ENCODE measurements at regions not wholly inside any gene's neighbourhood (a gene's known extent, or its start where the extent isn't known, plus 50 kb on each side); places are given as distances from the start of the nearest gene placed in this dataset.

DNA sequence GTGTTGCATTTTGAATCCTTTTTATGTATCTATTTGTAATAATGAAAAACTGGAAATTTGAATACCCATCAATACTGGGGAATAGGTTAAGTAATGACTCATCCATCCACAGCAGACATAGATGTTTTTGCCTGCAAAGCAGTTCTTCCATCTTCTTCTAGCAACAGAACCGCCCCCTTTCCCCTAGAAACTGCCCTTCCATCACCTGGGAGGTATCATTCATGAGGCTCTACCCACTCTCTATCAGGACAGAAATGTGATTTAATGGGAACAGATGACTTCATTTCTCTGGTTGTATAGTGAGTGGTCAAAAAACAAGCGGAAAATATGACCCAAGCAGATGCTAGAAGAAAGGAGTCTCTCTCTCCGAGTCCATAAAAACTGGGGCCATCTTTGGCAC is 532.8 kb downstream of the UQCRFS1 start:
- no peaks in the 10 kb centered on the region for H3K4me1 ChIP-seq (ENCODE audit: insufficient read depth, low read length)
- H3K9me3 ChIP-seq (ENCODE audit: low read length) = no peaks in the 10 kb centered on the region
- H3K36me3 ChIP-seq (ENCODE audit: insufficient read depth, low read length) = no peaks in the 10 kb centered on the region
- H3K4me3 ChIP-seq (ENCODE audit: low read length) = no peak overlapping the region
- no peaks in the 10 kb centered on the region for H3K27me3 ChIP-seq (ENCODE audit: insufficient read depth, low read length)
- no peak overlapping the region for H2AFZ ChIP-seq (ENCODE audit: low read depth, low read length)

DNA sequence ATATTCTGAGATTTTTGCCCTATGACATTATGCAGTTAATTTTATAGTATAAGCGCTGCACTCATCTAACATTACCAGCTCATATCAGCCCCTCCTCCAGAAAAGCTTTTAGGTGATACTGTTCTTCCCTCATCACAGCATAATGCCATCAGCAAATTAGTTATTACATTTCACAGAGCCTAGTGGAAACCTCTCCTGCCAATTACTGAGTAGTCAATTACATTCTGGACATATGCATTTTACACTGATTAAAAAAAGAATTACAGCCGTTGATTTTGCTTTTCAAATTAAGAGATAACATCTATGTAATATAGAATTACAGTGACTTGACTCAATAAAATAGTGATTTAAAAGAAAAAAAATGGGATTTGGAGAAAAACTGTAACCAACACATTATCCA is 542.1 kb downstream of the UQCRFS1 start:
- Histone ChIP-seq H2AFZ (ENCODE audit: low read depth, low read length) (no peak overlapping the region), H3K36me3 (ENCODE audit: insufficient read depth, low read length) (no peaks in the 10 kb centered on the region), H3K27me3 (ENCODE audit: insufficient read depth, low read length) (no peaks in the 10 kb centered on the region), H3K4me3 (ENCODE audit: low read length) (no peak overlapping the region), H3K4me1 (ENCODE audit: insufficient read depth, low read length) (no peaks in the 10 kb centered on the region), H3K9me3 (ENCODE audit: low read length) (no peaks in the 10 kb centered on the region)

DNA sequence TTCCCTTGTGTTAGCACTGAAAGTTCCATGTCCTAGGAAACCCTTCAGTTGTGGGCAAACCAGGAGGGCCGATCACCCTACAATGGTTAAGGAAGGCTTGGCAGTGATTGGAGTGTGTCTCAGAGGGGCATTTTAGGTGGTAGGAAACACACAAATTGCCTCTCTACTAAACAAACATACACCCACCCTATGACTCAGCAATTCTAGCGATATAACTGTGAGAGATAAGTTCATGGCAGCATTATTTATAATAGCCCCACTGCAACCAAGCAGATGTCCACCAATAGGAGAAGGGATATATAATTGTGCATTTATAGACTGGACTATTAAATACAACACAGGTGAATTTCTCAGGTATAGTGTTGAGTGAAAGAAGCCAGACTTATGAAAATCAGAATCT is 543.1 kb downstream of the UQCRFS1 start:
- no peaks in the 10 kb centered on the region for H3K27me3 ChIP-seq (ENCODE audit: insufficient read depth, low read length)
- no peak overlapping the region for H2AFZ ChIP-seq (ENCODE audit: low read depth, low read length)
- no peaks in the 10 kb centered on the region for H3K9me3 ChIP-seq (ENCODE audit: low read length)
- H3K36me3 ChIP-seq (ENCODE audit: insufficient read depth, low read length) = no peaks in the 10 kb centered on the region
- no peaks in the 10 kb centered on the region for H3K4me1 ChIP-seq (ENCODE audit: insufficient read depth, low read length)
- H3K4me3 ChIP-seq (ENCODE audit: low read length) = no peak overlapping the region

DNA sequence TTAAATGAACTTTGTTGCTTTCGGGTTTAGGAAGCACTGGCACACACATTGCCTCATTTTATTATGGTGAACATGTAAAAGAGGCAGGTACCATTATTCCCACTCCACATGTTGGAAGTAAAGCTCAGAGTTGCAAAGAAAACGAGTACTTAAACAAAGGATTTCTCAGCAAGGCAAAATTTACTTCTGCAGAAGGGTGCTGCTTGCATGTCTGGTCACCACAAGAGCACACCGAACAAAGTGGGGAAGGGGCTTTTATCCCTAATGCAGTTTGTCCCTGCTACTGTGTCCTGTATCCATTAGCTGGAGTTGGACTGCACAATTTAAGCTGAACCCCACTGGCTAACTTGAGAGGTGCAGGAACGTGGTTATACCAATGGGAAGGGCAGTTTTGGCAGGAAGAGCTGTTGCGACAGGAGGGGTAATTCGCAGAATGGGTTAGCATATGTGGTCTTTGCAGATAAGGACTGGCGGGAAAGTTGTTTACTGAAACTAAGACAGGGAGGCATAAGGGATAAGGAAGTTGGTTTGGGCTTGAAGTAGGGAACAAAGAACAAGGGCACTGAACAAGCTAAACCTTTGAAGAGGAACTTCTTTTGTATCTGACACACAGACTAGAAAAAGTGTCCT is 545.5 kb downstream of the UQCRFS1 start:
- no peak overlapping the region for H3K4me3 ChIP-seq (ENCODE audit: low read length)
- no peaks in the 10 kb centered on the region for H3K27me3 ChIP-seq (ENCODE audit: insufficient read depth, low read length)
- no peaks in the 10 kb centered on the region for H3K9me3 ChIP-seq (ENCODE audit: low read length)
- no peaks in the 10 kb centered on the region for H3K36me3 ChIP-seq (ENCODE audit: insufficient read depth, low read length)
- no peaks in the 10 kb centered on the region for H3K4me1 ChIP-seq (ENCODE audit: insufficient read depth, low read length)
- no peak overlapping the region for H2AFZ ChIP-seq (ENCODE audit: low read depth, low read length)

DNA sequence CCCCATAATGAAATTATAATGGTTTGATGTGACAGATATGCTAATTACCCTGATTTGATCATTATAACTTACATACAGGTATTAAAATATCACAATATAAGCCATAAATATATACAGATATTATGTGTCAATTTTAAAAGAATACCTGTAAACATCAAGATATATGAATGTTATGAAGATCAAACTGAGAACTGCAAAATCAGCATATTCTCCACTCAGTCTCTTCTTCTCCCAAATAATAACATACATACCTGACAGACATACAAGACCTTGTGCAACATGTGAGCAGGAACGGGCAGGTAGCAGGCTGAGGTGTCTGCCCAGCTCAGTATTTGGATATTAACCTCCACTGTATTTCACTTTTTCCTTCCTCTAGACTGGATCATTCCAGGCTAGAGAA is 547.2 kb downstream of the UQCRFS1 start:
- H3K36me3 ChIP-seq (ENCODE audit: insufficient read depth, low read length) = no peaks in the 10 kb centered on the region
- H3K9me3 ChIP-seq (ENCODE audit: low read length) = no peaks in the 10 kb centered on the region
- H3K27me3 ChIP-seq (ENCODE audit: insufficient read depth, low read length) = no peaks in the 10 kb centered on the region
- H3K4me1 ChIP-seq (ENCODE audit: insufficient read depth, low read length) = no peaks in the 10 kb centered on the region
- no peak overlapping the region for H3K4me3 ChIP-seq (ENCODE audit: low read length)
- H2AFZ ChIP-seq (ENCODE audit: low read depth, low read length) = no peak overlapping the region

DNA sequence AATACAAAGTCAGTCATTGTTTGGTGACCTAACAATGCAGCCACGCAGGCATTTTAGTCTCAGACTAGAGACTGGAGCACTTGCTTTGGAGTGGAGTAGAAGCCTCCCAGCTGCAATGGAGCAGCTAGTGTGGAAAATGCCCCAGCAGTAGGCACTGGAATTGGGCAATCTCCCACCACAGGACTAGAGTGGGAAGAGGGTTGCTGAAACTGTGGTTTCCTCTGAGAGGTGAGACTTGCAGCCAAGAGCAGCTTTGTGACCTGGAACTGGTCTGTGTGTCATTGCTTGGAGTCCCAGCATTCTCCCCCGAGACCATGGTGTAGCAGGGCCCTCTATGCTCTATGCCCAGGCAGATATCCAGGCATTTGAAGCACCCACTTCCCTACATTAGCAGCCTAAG is 556.3 kb downstream of the UQCRFS1 start:
- no peak overlapping the region for H3K4me3 ChIP-seq (ENCODE audit: low read length)
- no peaks in the 10 kb centered on the region for H3K36me3 ChIP-seq (ENCODE audit: insufficient read depth, low read length)
- no peaks in the 10 kb centered on the region for H3K9me3 ChIP-seq (ENCODE audit: low read length)

DNA sequence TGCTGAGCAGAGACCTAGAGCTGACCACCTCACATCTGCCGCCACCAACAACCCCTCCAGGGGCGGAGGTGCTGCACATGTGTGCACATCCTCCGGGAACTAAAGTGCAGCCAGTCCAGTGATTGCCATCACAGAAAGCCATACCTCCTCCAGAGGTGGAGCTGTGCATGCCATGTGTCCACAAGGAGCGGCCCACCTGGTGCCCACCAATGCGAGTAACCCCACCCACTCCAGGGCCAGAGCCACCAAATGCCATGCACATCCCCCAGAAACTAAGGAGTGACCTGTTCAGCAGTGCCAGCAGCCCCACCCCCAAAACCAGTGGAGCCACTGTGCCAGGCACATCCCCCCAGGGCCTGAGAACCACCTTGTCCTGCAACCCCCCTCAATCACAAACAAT is 557.9 kb downstream of the UQCRFS1 start:
- Histone ChIP-seq H2AFZ (ENCODE audit: low read depth, low read length) (no peak overlapping the region), H3K4me3 (ENCODE audit: low read length) (no peak overlapping the region), H3K9me3 (ENCODE audit: low read length) (no peaks in the 10 kb centered on the region)

More for the DNA sequence above, 556.3 kb downstream of the UQCRFS1 start:
- Histone ChIP-seq H2AFZ (ENCODE audit: low read depth, low read length) (no peak overlapping the region), H3K27me3 (ENCODE audit: insufficient read depth, low read length) (no peaks in the 10 kb centered on the region), H3K4me1 (ENCODE audit: insufficient read depth, low read length) (no peaks in the 10 kb centered on the region)

DNA sequence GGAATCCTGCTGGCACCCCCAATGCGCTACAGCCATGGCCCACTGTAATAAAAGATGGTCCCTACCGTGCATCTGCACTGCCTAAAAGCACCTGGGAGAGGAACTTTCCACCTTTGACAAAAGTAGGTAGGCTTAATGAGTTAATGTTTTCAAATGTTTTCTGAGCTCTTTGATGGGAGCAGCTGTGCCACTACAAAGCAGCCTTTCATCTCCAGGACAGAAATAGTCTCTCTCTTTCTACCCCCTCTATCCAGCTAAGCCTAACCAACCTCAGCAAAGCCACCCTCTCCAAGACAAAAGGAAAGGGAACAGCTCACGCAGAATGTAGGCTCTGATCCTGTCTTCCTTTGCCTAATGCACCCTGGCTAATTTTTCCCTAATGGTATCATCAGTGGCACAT is 560.2 kb downstream of the UQCRFS1 start:
- H3K4me1 ChIP-seq (ENCODE audit: insufficient read depth, low read length) = no peaks in the 10 kb centered on the region
- no peak overlapping the region for H2AFZ ChIP-seq (ENCODE audit: low read depth, low read length)
- no peaks in the 10 kb centered on the region for H3K9me3 ChIP-seq (ENCODE audit: low read length)
- H3K27me3 ChIP-seq (ENCODE audit: insufficient read depth, low read length) = no peaks in the 10 kb centered on the region
- H3K36me3 ChIP-seq (ENCODE audit: insufficient read depth, low read length) = no peaks in the 10 kb centered on the region
- H3K4me3 ChIP-seq (ENCODE audit: low read length) = no peak overlapping the region

More for the DNA sequence above, 557.9 kb downstream of the UQCRFS1 start:
- Histone ChIP-seq H3K4me1 (ENCODE audit: insufficient read depth, low read length) (no peaks in the 10 kb centered on the region), H3K27me3 (ENCODE audit: insufficient read depth, low read length) (no peaks in the 10 kb centered on the region), H3K36me3 (ENCODE audit: insufficient read depth, low read length) (no peaks in the 10 kb centered on the region)

DNA sequence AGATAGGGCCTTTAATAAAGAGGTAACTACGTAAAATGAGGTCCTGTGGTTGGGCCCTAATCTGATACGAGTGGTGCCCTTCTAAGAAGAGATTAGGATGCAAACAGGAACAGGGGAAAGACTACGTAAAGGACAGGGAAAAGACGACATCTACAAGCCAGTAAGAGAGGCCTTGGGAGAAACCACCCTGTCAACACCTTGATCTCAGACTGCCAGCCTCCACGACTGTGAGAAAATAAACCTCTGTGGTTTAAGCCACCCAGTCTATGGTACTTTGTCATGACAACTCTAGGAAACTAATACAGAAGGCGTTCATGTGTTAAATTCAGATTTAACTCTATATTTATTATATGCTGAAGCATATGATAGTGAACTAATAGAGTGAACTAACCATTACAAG is 566.3 kb downstream of the UQCRFS1 start:
- no peaks in the 10 kb centered on the region for H3K4me1 ChIP-seq (ENCODE audit: insufficient read depth, low read length)
- H3K9me3 ChIP-seq (ENCODE audit: low read length) = no peaks in the 10 kb centered on the region
- no peaks in the 10 kb centered on the region for H3K36me3 ChIP-seq (ENCODE audit: insufficient read depth, low read length)
- H3K27me3 ChIP-seq (ENCODE audit: insufficient read depth, low read length) = no peaks in the 10 kb centered on the region
- H3K4me3 ChIP-seq (ENCODE audit: low read length) = no peak overlapping the region
- H2AFZ ChIP-seq (ENCODE audit: low read depth, low read length) = no peak overlapping the region

DNA sequence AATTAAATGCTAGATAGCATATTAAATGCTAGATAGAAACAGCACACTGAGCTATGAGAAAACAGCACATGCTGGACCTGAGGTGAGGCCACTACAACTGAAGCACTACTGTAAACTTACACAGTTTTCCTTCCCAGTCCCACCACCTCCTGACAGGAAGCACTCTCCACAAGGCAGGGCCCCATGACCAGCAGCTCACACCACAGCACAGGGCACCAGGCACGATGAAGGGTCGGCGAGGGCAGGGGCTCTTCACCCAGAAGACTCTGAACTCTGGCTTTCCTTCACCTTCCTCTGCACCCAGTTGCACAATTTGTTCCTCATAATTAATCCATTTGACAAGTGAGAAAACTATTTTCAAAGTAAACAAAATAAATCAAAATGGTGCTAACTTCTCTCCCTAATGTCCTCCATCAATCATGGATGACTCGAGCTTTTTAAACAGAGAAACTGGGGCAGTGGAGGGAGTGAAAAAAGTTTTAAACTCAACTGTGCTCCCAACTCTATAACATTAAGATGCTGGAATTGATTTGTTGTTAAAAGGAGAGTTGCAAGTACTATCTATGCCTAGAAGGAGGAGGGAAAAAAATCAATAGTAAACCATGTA is 568.7 kb downstream of the UQCRFS1 start:
- no peaks in the 10 kb centered on the region for H3K9me3 ChIP-seq (ENCODE audit: low read length)
- H3K36me3 ChIP-seq (ENCODE audit: insufficient read depth, low read length) = no peaks in the 10 kb centered on the region
- H3K4me1 ChIP-seq (ENCODE audit: insufficient read depth, low read length) = no peaks in the 10 kb centered on the region
- no peaks in the 10 kb centered on the region for H3K27me3 ChIP-seq (ENCODE audit: insufficient read depth, low read length)
- H2AFZ ChIP-seq (ENCODE audit: low read depth, low read length) = no peak overlapping the region
- no peak overlapping the region for H3K4me3 ChIP-seq (ENCODE audit: low read length)

DNA sequence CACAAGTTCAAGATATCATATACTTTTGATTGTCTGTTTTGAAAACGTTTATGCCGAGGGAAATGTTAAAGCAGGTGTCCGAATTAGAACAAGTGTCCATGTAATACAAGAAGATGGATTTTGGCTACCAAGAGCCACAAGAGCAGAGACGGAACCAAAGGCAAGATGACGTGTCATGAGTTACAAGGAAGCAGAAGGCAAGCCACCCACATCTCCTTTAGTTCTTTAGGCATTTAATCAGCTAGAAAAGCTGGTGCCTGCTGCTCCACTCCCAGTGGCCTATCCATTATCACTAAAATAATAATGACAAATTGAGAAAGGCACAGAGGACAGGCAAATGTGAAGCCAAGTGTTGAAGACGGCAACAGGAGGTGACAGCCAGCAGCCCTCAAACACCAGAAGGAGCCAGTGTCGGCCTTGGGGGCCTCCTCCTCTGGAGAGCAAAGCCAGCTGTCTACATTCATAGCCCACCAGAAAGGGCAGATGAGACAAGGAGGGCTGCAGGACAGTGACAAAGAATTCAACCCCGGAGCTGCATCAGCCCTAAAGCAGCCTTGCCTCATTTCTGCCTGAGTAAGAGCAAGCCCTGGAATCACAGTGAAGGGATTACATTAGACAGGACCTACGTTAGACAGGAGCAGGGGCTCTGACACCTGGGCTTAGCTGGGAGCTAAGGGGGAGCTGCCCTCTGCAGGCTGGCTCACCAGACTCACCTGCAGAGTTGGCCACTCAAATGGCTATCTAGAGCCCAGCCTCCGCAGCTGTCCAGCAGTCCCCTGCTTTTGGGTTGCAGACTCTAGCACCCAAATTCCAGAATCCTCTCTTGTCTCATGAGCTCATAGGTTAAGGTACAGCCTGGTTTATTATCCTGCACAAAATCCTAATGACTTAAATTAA is 569.9 kb downstream of the UQCRFS1 start:
- Histone ChIP-seq H3K9me3 (ENCODE audit: low read length) (no peaks in the 10 kb centered on the region), H2AFZ (ENCODE audit: low read depth, low read length) (no peak overlapping the region), H3K4me3 (ENCODE audit: low read length) (no peak overlapping the region), H3K27me3 (ENCODE audit: insufficient read depth, low read length) (no peaks in the 10 kb centered on the region), H3K4me1 (ENCODE audit: insufficient read depth, low read length) (no peaks in the 10 kb centered on the region), H3K36me3 (ENCODE audit: insufficient read depth, low read length) (no peaks in the 10 kb centered on the region)

DNA sequence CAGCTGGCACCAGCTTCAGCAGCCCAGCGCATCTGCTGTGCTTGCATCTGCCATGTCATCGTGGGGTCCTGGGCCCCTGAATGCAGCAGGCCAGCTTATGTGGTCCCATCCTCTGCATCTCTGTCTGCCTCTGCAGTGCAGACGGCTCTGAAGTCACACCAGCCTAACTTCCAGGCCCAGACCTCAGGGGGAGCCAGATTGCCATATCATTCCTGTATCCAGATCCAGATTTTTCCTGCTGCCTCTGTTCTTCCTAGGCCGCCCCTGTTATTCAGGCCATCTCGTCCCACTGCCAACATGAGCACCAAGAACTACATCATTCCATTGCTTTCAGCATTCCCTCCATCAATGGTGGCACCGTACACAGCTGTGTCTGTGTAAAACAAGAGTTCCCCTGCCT is 571.6 kb downstream of the UQCRFS1 start:
- no peaks in the 10 kb centered on the region for H3K27me3 ChIP-seq (ENCODE audit: insufficient read depth, low read length)
- H3K36me3 ChIP-seq (ENCODE audit: insufficient read depth, low read length) = no peaks in the 10 kb centered on the region
- no peaks in the 10 kb centered on the region for H3K4me1 ChIP-seq (ENCODE audit: insufficient read depth, low read length)
- H3K9me3 ChIP-seq (ENCODE audit: low read length) = no peaks in the 10 kb centered on the region
- no peak overlapping the region for H3K4me3 ChIP-seq (ENCODE audit: low read length)
- no peak overlapping the region for H2AFZ ChIP-seq (ENCODE audit: low read depth, low read length)

DNA sequence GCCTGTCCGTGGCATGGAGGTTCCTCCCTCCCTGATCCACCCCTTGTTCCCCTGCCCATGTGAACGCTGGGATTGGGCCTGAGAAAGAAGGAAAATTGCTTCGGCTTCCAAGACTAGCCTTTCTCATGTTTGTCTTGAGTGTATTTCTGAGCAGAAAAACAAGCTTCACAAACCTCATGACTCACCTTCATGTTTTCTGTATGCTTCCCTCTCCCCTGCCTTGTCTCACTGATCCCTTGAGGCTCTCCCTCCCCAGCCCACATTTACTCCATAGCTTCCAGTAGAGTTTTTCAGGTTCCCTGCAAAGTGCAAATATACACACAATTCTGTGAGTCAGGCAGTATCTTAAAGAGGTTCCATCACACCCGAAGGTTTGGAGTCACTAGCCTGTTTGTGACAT is 572.4 kb downstream of the UQCRFS1 start:
- Histone ChIP-seq H3K36me3 (ENCODE audit: insufficient read depth, low read length) (no peaks in the 10 kb centered on the region), H3K27me3 (ENCODE audit: insufficient read depth, low read length) (no peaks in the 10 kb centered on the region), H3K4me1 (ENCODE audit: insufficient read depth, low read length) (no peaks in the 10 kb centered on the region), H3K4me3 (ENCODE audit: low read length) (no peak overlapping the region), H3K9me3 (ENCODE audit: low read length) (no peaks in the 10 kb centered on the region), H2AFZ (ENCODE audit: low read depth, low read length) (no peak overlapping the region)

All from neuron (in vitro differentiated cells).